Neural progenitor cell (in vitro differentiated cells): ENCODE measurements at regions not wholly inside any gene's neighbourhood (a gene's known extent, or its start where the extent isn't known, plus 50 kb on each side); places are given as distances from the start of the nearest gene placed in this dataset.

Source experiments
- EZH2 ChIP-seq: fragments of 200-600 bp; sonication (generic); IDR thresholded peaks from 2 replicates; pipeline ENCODE4 v1.6.1; 2017; ENCODE audit warnings: antibody characterized with exemption, mild to moderate bottlenecking, moderate library complexity
- EZH2phosphoT487 ChIP-seq: fragments of 200-600 bp; sonication (generic); IDR thresholded peaks from 2 replicates; pipeline ENCODE4 v1.6.1; 2017; ENCODE audit warnings: antibody characterized with exemption
- TF ChIP-seq, protein P1 (sequence below): fragments of 200-600 bp; sonication (generic); IDR thresholded peaks from 2 replicates; pipeline ENCODE4 v1.5.1; 2017; ENCODE audit warnings: antibody characterized with exemption, mild to moderate bottlenecking

- TF ChIP-seq, protein P1, sequence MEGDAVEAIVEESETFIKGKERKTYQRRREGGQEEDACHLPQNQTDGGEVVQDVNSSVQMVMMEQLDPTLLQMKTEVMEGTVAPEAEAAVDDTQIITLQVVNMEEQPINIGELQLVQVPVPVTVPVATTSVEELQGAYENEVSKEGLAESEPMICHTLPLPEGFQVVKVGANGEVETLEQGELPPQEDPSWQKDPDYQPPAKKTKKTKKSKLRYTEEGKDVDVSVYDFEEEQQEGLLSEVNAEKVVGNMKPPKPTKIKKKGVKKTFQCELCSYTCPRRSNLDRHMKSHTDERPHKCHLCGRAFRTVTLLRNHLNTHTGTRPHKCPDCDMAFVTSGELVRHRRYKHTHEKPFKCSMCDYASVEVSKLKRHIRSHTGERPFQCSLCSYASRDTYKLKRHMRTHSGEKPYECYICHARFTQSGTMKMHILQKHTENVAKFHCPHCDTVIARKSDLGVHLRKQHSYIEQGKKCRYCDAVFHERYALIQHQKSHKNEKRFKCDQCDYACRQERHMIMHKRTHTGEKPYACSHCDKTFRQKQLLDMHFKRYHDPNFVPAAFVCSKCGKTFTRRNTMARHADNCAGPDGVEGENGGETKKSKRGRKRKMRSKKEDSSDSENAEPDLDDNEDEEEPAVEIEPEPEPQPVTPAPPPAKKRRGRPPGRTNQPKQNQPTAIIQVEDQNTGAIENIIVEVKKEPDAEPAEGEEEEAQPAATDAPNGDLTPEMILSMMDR: peak; percentile 65
- TF ChIP-seq EZH2 (no peak), EZH2phosphoT487 (no peak)
Observed at GRCh38 chr11:29333993-29334775, 682.6 kb downstream of the KCNA4 start.
